OCI-LY3 (cell line): ENCODE measurements at regions not wholly inside any gene's neighbourhood (a gene's known extent, or its start where the extent isn't known, plus 50 kb on each side); places are given as distances from the start of the nearest gene placed in this dataset.
A peak's percentile ranks its signal among the peaks of the same experiment; 100 is the strongest.

Source experiments
- H2AFZ ChIP-seq: fragments of 200-600, 300-600 bp; shearing (Covaris generic); 2 replicates; pipeline ENCODE4 v1.6.0; 2014; ENCODE audit warnings: antibody characterized with exemption, low read depth, low read length
- H3K27ac ChIP-seq: fragments of 200-600, 300-600 bp; sonication (generic); 2 replicates; pipeline ENCODE4 v1.5.1; 2014; ENCODE audit warnings: mild to moderate bottlenecking, low read length, moderate library complexity, mixed read lengths
- H3K27me3 ChIP-seq: fragments of 200-600, 300-600 bp; sonication (generic); 2 replicates; pipeline ENCODE4 v1.6.1; 2014; ENCODE audit warnings: low read depth, low read length, mixed read lengths
- H3K36me3 ChIP-seq: fragments of 200-600, 300-600 bp; sonication (generic); replicated peaks from 2 replicates; pipeline ENCODE3; 2014; ENCODE audit warnings: low read depth, low read length, mixed read lengths
- H3K4me1 ChIP-seq: fragments of 300-600, 200-600 bp; sonication (generic); 2 replicates; pipeline ENCODE4 v1.6.1; 2014; ENCODE audit warnings: low read length, mixed read lengths
- H3K4me2 ChIP-seq: fragments of 200-600, 300-600 bp; sonication (generic); 2 replicates; pipeline ENCODE4 v1.6.1; 2014; ENCODE audit warnings: low read length, mixed read lengths
- H3K4me3 ChIP-seq: fragments of 300-600, 200-600 bp; sonication (generic); 2 replicates; pipeline ENCODE4 v1.5.1; 2014; ENCODE audit warnings: antibody characterized with exemption, mild to moderate bottlenecking, low read length, moderate library complexity
- H3K79me2 ChIP-seq: fragments of 300-600, 200-600 bp; shearing (Covaris generic); 2 replicates; pipeline ENCODE4 v1.6.1; 2014; ENCODE audit warnings: mild to moderate bottlenecking, low read length, mixed read lengths
- H3K9ac ChIP-seq: fragments of 300-600, 200-600 bp; shearing (Covaris generic); 2 replicates; pipeline ENCODE4 v1.6.0; 2014; ENCODE audit warnings: mild to moderate bottlenecking, low read length, moderate library complexity
- H3K9me3 ChIP-seq: fragments of 200-600, 300-600 bp; shearing (Covaris generic); 2 replicates; pipeline ENCODE4 v1.6.1; 2014; ENCODE audit warnings: low read length, mixed read lengths; ENCODE audit not compliant: insufficient read depth
- H4K20me1 ChIP-seq: fragments of 200-600, 300-600 bp; sonication (generic); 2 replicates; pipeline ENCODE4 v1.6.1; 2016; ENCODE audit warnings: low read length, mixed read lengths; ENCODE audit not compliant: insufficient read depth
- EZH2phosphoT487 ChIP-seq: fragments of 200-600 bp; shearing (Covaris generic); IDR thresholded peaks from 2 replicates; pipeline ENCODE4 v1.6.1; 2018; ENCODE audit warnings: antibody characterized with exemption, mixed run types, low read depth
- TF ChIP-seq, protein P1 (sequence below): fragments of 200-600, 300-600 bp; sonication (generic); IDR thresholded peaks from 2 replicates; pipeline ENCODE4 v1.5.1; 2014; ENCODE audit warnings: antibody characterized with exemption, low read length, low read depth

GRCh38 chr7:51702673-51703072 is 386.1 kb upstream of the COBL start:
- TF ChIP-seq, protein P1, sequence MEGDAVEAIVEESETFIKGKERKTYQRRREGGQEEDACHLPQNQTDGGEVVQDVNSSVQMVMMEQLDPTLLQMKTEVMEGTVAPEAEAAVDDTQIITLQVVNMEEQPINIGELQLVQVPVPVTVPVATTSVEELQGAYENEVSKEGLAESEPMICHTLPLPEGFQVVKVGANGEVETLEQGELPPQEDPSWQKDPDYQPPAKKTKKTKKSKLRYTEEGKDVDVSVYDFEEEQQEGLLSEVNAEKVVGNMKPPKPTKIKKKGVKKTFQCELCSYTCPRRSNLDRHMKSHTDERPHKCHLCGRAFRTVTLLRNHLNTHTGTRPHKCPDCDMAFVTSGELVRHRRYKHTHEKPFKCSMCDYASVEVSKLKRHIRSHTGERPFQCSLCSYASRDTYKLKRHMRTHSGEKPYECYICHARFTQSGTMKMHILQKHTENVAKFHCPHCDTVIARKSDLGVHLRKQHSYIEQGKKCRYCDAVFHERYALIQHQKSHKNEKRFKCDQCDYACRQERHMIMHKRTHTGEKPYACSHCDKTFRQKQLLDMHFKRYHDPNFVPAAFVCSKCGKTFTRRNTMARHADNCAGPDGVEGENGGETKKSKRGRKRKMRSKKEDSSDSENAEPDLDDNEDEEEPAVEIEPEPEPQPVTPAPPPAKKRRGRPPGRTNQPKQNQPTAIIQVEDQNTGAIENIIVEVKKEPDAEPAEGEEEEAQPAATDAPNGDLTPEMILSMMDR = no peak
- no peak for TF ChIP-seq EZH2phosphoT487
- no peaks in the 10 kb centered on the region for H3K79me2 ChIP-seq
- peak overlapping the region; percentile 44 for H3K4me2 ChIP-seq
- no peak overlapping the region for H3K27ac ChIP-seq
- no peak overlapping the region for H2AFZ ChIP-seq
- H3K9me3 ChIP-seq = no peaks in the 10 kb centered on the region
- no peak overlapping the region for H3K4me3 ChIP-seq
- no peaks in the 10 kb centered on the region for H3K27me3 ChIP-seq
- H3K4me1 ChIP-seq = peaks cover 11% of the 10 kb centered on the region
- H4K20me1 ChIP-seq = no peaks in the 10 kb centered on the region
- H3K9ac ChIP-seq = no peak overlapping the region
- H3K36me3 ChIP-seq = peaks cover 3% of the 10 kb centered on the region

- H2AFZ ChIP-seq = no peak overlapping the region
- H3K36me3 ChIP-seq = peaks cover 3% of the 10 kb centered on the region
- H4K20me1 ChIP-seq = no peaks in the 10 kb centered on the region
- H3K9ac ChIP-seq = no peak overlapping the region
- no peak overlapping the region for H3K4me2 ChIP-seq
- no peak overlapping the region for H3K27ac ChIP-seq
- H3K79me2 ChIP-seq = no peaks in the 10 kb centered on the region
- no peak overlapping the region for H3K4me3 ChIP-seq
- no peaks in the 10 kb centered on the region for H3K9me3 ChIP-seq
- TF ChIP-seq EZH2phosphoT487 = no peak
- TF ChIP-seq, protein P1 = no peak
- peaks cover 11% of the 10 kb centered on the region for H3K4me1 ChIP-seq
- H3K27me3 ChIP-seq = no peaks in the 10 kb centered on the region
These were observed 385.3 kb upstream of the COBL start for GRCh38 chr7:51701935-51702334.

DNA sequence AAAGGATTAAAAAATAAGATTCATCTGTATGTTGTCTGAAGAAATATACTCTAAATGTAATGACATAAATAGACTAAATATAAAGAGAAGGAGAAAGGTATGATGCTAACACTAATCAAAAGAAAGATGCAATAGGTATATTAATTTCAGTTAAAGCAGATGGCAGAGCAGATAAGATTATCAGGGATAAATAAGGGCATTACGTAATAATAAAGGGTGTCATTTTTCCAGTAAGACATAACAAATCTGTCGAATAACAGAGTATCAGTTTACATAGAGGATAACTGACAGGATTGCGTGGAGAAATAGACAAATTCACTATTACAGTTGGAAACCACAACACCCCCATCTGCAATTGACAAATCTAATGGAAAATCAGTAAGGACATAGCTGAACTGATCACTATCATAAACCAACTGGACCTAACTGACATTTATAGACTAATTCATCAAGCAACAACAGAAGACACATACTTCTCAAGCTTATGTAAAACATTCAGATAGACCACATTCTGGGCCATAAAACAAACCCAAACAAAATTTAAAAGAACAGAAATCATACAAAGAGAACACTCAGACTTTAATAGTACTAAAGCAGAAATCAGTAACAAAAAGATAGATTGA is 384.1 kb upstream of the COBL start:
- Histone ChIP-seq H3K9ac (no peak overlapping the region), H4K20me1 (no peaks in the 10 kb centered on the region), H3K79me2 (no peaks in the 10 kb centered on the region), H3K9me3 (no peaks in the 10 kb centered on the region), H3K27ac (no peak overlapping the region), H3K36me3 (peaks cover 3% of the 10 kb centered on the region), H3K4me2 (no peak overlapping the region), H3K4me1 (peaks cover 11% of the 10 kb centered on the region), H2AFZ (no peak overlapping the region), H3K27me3 (no peaks in the 10 kb centered on the region), H3K4me3 (no peak overlapping the region)
- no peak for TF ChIP-seq EZH2phosphoT487

DNA sequence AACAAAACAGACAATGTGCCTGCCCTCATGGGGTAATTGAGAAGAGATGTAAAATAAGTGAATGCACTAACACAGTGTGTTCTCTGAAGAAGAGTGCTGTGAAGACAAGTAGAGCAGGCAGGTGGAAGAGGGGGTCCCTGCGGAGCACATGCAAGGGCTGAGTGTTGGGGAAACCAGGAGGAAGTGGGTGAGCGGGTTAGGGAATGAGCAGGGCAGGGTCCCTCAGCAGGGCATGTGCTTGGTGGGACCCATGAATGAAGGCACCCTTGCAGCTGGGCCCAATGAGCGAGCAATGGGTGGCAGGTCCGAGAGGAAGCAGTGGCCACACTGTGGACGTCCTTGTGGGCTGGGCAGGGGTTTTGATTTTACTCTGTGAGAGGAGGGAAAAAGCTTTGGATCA is 376.6 kb upstream of the COBL start:
- Histone ChIP-seq H2AFZ (no peak overlapping the region), H3K4me1 (no peaks in the 10 kb centered on the region), H3K4me3 (no peak overlapping the region), H3K27me3 (no peaks in the 10 kb centered on the region), H3K4me2 (no peak overlapping the region), H3K79me2 (no peaks in the 10 kb centered on the region), H4K20me1 (no peaks in the 10 kb centered on the region), H3K9me3 (no peaks in the 10 kb centered on the region), H3K9ac (no peak overlapping the region), H3K36me3 (no peaks in the 10 kb centered on the region), H3K27ac (no peak overlapping the region)
- TF ChIP-seq, protein P1 = no peak
- TF ChIP-seq EZH2phosphoT487 = no peak

DNA sequence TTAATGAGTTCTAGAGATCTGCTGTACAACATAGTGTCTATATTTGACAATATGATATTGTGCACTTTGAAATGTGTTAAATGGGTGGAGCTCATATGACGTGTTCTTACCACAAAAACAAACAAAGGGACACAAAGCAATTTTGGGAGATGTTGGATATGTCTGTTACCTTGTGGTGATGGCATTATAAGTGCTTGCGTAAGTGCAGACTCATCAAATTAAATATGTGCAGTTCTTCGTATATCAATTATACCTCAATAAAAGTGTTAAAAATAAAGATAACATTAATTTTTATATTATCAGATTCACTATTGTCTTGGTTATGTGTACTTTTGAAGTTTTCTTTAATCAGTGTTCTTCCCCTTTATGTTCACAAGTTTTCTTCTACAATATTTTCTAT is 372.9 kb upstream of the COBL start:
- no peak overlapping the region for H3K4me2 ChIP-seq
- H3K36me3 ChIP-seq = no peaks in the 10 kb centered on the region
- H4K20me1 ChIP-seq = no peaks in the 10 kb centered on the region
- H3K27me3 ChIP-seq = no peaks in the 10 kb centered on the region
- no peak overlapping the region for H3K27ac ChIP-seq
- no peak overlapping the region for H2AFZ ChIP-seq
- no peak overlapping the region for H3K4me3 ChIP-seq
- H3K4me1 ChIP-seq = no peaks in the 10 kb centered on the region
- no peaks in the 10 kb centered on the region for H3K9me3 ChIP-seq
- TF ChIP-seq EZH2phosphoT487 = no peak
- TF ChIP-seq, protein P1 = no peak
- no peak overlapping the region for H3K9ac ChIP-seq
- no peaks in the 10 kb centered on the region for H3K79me2 ChIP-seq
